Fibroblast of peridontal ligament (primary cell): ENCODE measurements at regions not wholly inside any gene's neighbourhood (a gene's known extent, or its start where the extent isn't known, plus 50 kb on each side); places are given as distances from the start of the nearest gene placed in this dataset.

Experiments used
- DNase-seq: peaks from one replicate; pipeline ENCODE4 v3.0.0-alpha.2; 2010; ENCODE audit errors: extremely low read depth

DNA sequence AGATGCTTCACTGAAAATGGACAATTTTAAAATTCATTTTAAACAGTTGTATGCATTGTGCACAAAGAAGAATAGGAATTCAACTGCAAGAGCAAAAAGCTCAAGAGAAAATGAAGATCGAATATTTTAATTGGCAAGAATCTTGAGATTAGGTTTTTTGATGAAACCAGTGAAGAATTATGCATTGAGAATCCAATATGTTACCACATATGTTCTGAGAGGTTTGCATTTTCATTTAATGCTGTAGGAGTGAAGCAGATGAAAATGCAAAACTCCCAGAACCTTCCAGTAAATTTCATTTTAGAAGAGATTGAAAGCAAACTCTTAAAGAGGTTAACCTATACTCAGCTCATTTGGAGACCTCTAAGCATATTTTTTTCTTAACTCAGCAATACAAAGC lies 298.0 kb downstream of the OLFM3 start:
- DNase-seq = no peak

- DNase-seq = no peak
Measured at GRCh38 chr1:101704895-101705294, 291.8 kb downstream of the OLFM3 start.

- DNase-seq = no peak
Measured at GRCh38 chr1:101706366-101706765, 290.4 kb downstream of the OLFM3 start.

DNA sequence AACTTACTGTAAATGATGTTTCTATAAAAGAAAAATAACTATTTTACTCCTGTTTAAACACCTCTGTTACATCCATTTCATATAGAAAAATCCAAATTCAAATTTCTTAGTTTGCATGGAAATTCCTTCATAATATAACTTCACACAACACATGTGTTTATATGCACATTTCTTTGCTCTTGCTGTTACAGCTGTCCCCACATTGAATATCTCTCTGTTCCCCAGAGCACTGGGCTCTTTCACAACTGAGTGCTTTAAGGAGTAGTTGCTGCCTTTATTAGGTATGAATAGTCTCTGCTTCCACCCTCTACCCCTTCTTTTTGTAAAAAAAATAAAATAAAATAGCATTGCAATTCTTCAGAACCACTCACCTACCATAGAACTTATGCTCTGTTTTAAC lies 287.0 kb downstream of the OLFM3 start:
- DNase-seq = no peak

DNA sequence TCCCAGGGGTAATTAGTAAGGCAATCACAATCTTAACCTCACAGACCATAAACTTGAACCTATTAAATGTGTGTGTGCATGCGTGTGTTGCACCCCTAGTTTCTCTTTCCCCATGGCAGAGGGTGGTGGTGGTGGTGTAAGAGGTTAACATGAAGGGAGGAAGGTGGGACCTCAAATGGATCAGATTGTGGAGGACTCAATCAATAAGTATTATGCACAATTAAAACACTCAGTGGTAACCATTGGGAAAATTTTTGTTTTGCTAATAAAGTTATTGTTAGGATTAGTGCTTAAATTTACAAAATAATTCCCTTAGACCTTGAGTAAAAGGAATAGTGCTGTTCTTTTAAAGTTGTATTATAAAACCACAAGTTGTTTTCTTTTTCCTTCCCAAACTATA lies 283.0 kb downstream of the OLFM3 start:
- DNase-seq = no peak

GRCh38 chr1:101723415-101723814 lies 273.3 kb downstream of the OLFM3 start:
- DNase-seq = no peak

DNA sequence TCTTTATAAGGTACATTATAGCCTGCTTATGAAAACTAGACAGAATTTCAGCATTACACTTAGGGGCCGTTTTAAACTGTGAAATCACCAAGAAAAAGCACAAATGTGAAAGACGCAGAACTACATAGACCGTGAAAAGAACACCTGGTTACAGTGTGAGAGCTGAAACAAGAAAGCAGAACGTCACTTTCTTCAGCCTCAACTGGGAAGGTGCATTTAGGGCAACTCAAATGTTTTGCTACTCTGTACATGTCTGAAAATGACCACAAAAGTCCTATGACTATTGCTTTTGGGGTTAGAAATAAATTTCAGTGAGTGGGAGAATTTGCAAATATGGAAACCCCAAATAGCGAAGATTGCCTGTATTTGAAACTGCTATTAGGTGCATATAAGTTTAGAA lies 268.7 kb downstream of the OLFM3 start:
- no peak for DNase-seq

DNA sequence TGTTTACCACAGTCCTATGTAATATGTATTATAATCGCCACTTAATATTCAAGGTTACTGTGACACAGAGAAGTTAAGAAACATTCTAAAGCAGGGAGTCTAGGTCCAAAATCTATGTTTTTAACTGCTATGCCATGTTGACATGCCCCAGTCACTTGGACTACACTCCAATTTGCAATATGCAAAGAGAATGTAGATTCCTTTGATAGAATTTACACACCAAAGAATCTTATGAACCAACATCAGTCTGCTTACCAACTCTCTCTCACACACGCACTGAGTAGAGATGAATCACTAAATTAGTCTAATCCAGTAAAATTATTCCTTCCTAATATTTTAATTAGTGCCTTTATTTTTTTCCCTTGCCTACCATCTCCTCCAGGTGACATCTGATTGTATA lies 266.2 kb downstream of the OLFM3 start:
- DNase-seq = no peak

- DNase-seq = no peak
Measured at GRCh38 chr1:101732261-101732660, 264.5 kb downstream of the OLFM3 start.

DNA sequence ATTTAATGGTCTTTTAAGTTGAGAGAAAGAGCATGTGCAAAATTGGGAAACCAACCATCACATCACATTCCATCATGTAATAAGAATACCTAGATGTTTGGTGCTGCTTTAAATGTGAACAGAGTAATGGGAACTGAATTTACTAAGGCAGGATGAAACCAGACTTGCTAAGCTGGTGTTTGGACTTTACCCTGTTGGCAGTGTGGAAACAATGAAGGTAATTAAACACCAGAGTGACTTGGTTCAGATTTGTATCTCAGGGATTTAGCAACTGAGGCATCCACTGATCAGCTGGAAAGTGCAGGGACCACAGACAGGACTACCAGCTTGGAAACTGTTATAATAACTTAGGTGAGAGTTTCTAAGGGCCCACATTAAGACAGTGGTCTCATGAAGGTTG lies 263.4 kb downstream of the OLFM3 start:
- DNase-seq = no peak

GRCh38 chr1:101738475-101738874 lies 258.3 kb downstream of the OLFM3 start:
- peak; percentile 73 for DNase-seq

DNA sequence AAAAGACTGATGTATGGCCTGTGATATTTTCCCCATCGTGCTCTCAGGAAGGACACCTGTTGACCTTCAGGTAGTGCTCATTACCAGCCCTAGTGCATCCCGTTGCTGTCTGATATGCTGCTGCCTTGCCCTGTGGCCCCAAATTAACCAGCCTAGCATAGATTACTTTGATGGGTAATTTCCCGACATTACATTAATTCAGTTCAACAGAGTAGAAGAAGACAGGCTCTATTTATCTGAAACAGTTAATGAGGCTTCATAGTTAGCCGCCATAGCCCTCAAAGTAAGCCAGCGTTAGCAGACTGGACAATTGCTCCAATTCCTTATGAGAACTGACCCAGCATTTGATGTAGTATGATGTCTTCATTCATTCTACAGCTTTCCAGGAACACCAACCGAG lies 257.6 kb downstream of the OLFM3 start:
- no peak for DNase-seq

GRCh38 chr1:101739826-101740330 lies 256.8 kb downstream of the OLFM3 start:
- peak; percentile 14 for DNase-seq

- DNase-seq = no peak
Measured at GRCh38 chr1:101741910-101742309, 254.8 kb downstream of the OLFM3 start.

DNA sequence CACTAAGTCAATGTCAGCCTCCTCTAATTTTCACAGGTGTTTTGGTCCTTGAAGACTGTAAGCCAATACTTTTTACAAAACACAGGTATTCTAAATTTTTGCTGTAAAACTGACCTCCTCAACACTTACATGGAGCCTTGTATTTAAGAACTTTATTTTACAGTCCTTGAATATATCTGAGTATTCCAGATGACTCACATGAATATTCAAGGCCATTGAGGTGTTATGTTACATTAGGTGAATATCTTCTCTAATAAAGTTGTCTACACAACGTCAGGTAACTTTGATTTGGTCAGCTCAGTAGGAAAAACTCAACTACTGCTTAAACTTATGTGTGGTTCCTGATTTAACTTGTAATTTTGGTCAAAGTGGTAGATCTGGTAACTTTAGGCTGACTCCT lies 254.2 kb downstream of the OLFM3 start:
- DNase-seq = no peak

GRCh38 chr1:101745551-101746270 lies 251.0 kb downstream of the OLFM3 start:
- no peak for DNase-seq

DNA sequence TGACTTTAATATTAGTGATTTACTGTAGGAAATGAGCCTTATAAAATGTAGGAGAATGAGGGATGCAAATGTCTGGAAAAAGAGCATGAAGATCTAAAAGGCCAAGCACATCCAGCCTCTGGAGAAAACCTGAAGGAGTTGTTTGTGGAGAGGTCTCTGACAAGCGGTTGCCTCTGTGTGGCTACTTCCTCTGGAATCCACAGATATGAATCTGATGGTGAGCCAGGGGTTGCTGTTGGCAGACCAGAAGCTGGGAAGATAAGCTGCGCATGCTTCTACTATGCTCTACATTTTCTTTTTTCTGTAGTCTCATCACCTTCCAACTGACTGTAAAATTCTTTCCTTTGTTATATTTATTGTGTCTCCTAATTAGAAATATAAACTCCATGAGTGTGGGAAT lies 248.6 kb downstream of the OLFM3 start:
- no peak for DNase-seq
